ENCODE measurements at regions not wholly inside any gene's neighbourhood (a gene's known extent, or its start where the extent isn't known, plus 50 kb on each side); places are given as distances from the start of the nearest gene placed in this dataset.

GRCh38 chr20:22675341-22675740 is 91.0 kb upstream of the FOXA2 start:
- in situ Hi-C loops (cut with HindIII; ENCODE audit: low sequenced_read_pairs) = no loop called here

GRCh38 chr20:22678678-22679077 is 94.3 kb upstream of the FOXA2 start:
- in situ Hi-C loops (cut with HindIII; ENCODE audit: low sequenced_read_pairs) = no loop called here
- no peak for TF ChIP-seq CTCF (IDR thresholded peaks at IDR 0.05; ENCODE audit: low read depth, low read length)
- DNase-seq (ENCODE audit: low read depth, low spot score) = no peak
- no peak overlapping the region for H3K4me3 ChIP-seq (ENCODE audit: low read depth, low read length)

More at GRCh38 chr20:22675341-22675740, 91.0 kb upstream of the FOXA2 start:
- no peak for TF ChIP-seq CTCF (IDR thresholded peaks at IDR 0.05; ENCODE audit: low read depth, low read length)
- no peak overlapping the region for H3K4me3 ChIP-seq (ENCODE audit: low read depth, low read length)
- DNase-seq (ENCODE audit: low read depth, low spot score) = no peak

- DNase-seq (ENCODE audit: low read depth, low spot score) = no peak
- in situ Hi-C loops (cut with HindIII; ENCODE audit: low sequenced_read_pairs) = no loop called here
- no peak overlapping the region for H3K4me3 ChIP-seq (ENCODE audit: low read depth, low read length)
- TF ChIP-seq CTCF (IDR thresholded peaks at IDR 0.05; ENCODE audit: low read depth, low read length) = no peak
Observed at GRCh38 chr20:22679197-22679596, 94.8 kb upstream of the FOXA2 start.

- in situ Hi-C loops (cut with HindIII; ENCODE audit: low sequenced_read_pairs) = no loop called here
Observed at GRCh38 chr20:22680031-22680740, 95.8 kb upstream of the FOXA2 start.

GRCh38 chr20:22681591-22682248 is 97.3 kb upstream of the FOXA2 start:
- TF ChIP-seq CTCF (IDR thresholded peaks at IDR 0.05; ENCODE audit: low read depth, low read length) = no peak
- no peak for DNase-seq (ENCODE audit: low read depth, low spot score)
- no peak overlapping the region for H3K4me3 ChIP-seq (ENCODE audit: low read depth, low read length)
- in situ Hi-C loops (cut with HindIII; ENCODE audit: low sequenced_read_pairs) = no loop called here

More at GRCh38 chr20:22680031-22680740, 95.8 kb upstream of the FOXA2 start:
- DNase-seq (ENCODE audit: low read depth, low spot score) = no peak
- no peak overlapping the region for H3K4me3 ChIP-seq (ENCODE audit: low read depth, low read length)
- no peak for TF ChIP-seq CTCF (IDR thresholded peaks at IDR 0.05; ENCODE audit: low read depth, low read length)

GRCh38 chr20:22682381-22682780 is 98.0 kb upstream of the FOXA2 start:
- no peak for DNase-seq (ENCODE audit: low read depth, low spot score)
- in situ Hi-C loops (cut with HindIII; ENCODE audit: low sequenced_read_pairs) = no loop called here
- TF ChIP-seq CTCF (IDR thresholded peaks at IDR 0.05; ENCODE audit: low read depth, low read length) = no peak
- H3K4me3 ChIP-seq (ENCODE audit: low read depth, low read length) = no peak overlapping the region

All from astrocyte of the spinal cord (primary cell).